ENCODE measurements at regions not wholly inside any gene's neighbourhood (a gene's known extent, or its start where the extent isn't known, plus 50 kb on each side); places are given as distances from the start of the nearest gene placed in this dataset.

GRCh38 chr18:78611201-78611800, 368.3 kb upstream of the SALL3 start:
- no peak for DNase-seq

DNA sequence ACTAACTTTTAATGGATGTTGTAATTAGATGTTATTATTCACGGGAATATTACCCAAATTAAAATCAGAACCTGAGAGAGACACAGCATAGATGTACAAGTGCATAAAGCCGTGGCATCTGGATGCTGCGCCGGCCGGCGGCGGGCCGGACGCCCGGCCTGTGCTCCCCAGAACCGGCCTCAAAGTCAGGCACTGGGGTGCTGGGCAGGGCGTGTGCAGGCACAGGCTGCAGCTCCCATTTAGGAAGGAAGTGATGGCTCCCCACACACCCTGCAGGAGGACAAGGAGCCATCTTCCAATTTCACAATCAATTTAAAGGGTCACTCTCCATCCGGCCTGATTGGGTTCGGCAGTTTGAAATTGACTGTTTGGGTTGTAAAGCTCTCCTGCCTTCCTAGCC, 367.7 kb upstream of the SALL3 start:
- no peak for DNase-seq

DNA sequence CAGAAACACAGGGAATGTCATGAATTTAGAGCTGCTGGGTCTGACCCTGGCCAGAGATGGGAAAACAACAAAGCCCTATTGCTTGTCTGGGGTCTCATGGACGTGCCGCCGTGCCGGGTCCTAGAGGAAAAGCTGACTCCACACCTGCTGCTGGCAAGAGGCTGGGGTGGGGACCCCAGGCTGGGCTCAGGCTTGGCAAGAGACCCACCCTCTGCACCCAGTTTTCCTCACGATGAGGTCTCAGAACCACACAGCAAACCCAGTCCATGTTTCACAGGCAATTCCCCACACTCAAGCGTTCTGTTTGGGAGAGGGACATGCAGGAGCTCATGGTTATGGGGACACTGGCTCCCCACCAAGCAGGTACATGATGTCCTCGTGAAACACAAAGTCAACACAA, 367.3 kb upstream of the SALL3 start:
- no peak for DNase-seq

- no peak for DNase-seq
Measured at GRCh38 chr18:78612801-78613200, 366.8 kb upstream of the SALL3 start.

GRCh38 chr18:78618726-78619125, 360.9 kb upstream of the SALL3 start:
- no peak for DNase-seq

GRCh38 chr18:78619854-78620253, 359.8 kb upstream of the SALL3 start:
- no peak for DNase-seq

DNA sequence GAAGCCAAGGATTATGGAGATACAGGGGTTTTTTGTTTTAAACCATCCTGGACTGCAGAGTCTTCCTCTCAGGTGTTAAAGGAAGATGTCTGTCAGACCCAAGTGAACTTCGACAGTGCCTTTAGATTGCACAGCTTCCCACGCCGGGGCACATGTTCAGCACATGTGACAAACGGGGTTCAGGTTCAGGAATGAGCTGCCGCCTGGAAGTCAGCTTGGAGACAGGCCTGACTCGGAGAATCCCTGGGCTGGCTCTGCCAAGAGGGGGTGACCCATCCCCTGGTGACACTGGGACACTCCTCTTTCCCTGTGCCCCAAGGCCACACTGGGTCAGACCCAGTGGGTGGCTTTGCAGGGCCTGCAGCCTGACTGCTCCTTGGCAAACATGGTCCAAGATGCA, 359.3 kb upstream of the SALL3 start:
- DNase-seq = no peak

GRCh38 chr18:78621141-78621755, 358.4 kb upstream of the SALL3 start:
- DNase-seq = no peak

- no peak for DNase-seq
Measured at GRCh38 chr18:78622251-78622906, 357.2 kb upstream of the SALL3 start.

DNA sequence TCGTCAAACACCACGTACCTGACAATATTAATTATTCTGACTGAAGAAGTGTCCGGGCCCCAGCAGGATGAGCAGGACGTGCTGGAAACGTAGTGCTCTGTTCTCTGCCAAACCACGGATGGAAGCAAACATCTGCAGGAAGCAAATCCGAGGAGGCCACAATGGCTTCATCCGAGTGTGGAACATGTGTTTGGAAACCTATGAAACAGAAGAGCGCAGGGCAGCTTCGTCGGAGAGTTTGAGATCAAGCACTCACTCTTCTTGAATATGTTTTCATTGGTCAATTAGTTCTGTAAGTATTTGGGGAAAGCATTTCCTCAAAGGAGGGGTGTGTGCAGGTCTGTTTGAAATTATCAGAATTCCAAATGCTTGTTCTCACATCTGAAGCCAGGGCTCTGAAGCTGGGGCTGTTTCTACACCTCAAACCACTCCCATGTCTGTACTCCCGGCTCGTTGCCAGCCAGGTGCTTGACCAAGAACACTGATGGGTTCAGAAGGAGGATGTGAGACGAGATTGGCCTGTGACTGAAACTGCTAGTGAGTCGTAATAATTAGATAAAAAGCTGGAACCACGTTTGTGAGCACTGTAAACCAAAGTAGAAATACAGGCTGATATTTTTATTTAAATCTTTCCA, 356.6 kb upstream of the SALL3 start:
- no peak for DNase-seq

DNA sequence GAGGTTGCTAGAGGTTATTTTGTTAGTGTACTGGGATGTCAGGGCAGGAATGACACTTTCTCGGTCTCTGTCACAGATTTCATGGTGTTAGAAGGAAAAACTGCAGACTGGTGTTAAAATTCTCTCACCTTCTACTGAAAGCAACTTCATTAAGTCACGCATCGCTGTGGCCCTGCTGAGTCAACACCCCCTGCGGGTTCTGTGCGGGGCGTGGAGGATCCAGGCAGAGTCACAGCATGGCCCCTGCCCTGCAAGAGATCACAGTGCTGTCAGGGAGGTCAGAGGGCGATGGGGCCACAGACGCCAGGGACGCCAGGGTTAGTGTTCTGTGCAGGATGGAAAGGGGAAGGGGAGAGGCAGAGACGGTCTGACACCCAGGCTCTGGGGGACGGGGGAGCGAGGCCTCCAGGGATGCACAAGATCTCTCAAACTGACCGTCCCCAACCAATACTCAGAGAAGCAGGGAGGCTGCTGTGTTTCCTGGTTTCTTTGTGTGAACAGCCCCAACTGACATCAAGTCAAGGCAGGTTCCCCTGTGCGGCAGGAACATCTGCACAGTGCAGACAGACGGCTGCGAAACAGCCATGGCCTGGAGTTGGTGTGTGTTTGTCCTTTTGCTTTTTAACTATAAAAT, 354.9 kb upstream of the SALL3 start:
- DNase-seq = no peak

- no peak for DNase-seq
Measured at GRCh38 chr18:78625847-78626246, 353.8 kb upstream of the SALL3 start.

- no peak for DNase-seq
Measured at GRCh38 chr18:78627551-78628346, 351.9 kb upstream of the SALL3 start.

- no peak for DNase-seq
Measured at GRCh38 chr18:78629426-78629825, 350.2 kb upstream of the SALL3 start.

GRCh38 chr18:78630356-78630755, 349.3 kb upstream of the SALL3 start:
- DNase-seq = no peak

- DNase-seq = no peak
Measured at GRCh38 chr18:78630981-78631510, 348.6 kb upstream of the SALL3 start.

GRCh38 chr18:78632111-78632541, 347.5 kb upstream of the SALL3 start:
- no peak for DNase-seq

GRCh38 chr18:78634061-78634696, 345.4 kb upstream of the SALL3 start:
- no peak for DNase-seq

DNA sequence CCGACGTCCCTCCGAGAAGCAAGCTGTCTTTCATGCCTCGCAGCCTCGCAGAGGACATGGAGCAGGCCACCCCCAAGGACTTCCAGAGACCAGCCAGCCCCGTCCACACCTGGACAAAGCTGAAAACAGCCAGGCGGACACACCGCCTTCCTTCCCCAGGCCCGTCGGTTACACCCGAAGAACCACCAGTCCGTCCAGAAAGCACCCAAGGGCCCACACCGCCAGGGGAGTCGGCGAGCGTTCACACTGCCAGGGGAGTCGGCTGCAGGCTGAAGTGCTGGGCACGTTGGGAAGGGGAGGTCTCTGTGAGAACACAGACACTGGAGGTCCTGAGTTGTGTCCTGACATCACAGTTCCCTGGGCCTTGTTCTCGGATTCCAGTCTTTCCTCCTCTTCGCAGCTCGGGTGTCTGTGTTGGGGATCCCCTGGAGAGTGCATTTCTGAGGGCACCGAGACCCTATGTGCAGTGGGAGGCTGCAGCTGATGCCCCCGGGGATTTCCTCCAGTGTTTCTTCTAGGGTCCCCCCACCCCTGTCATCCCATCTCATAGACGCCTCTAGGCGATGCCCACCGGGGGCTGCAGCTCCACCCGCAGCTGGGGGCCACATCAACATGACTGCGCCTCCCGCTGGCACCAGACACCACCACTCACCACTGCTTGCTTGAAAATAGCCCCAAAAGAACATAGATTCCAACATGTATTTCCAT, 344.4 kb upstream of the SALL3 start:
- no peak for DNase-seq

GRCh38 chr18:78636260-78636659, 343.4 kb upstream of the SALL3 start:
- no peak for DNase-seq

Data from occipital lobe (tissue), 1 donor.